HCT116 (cell line): ENCODE measurements at regions not wholly inside any gene's neighbourhood (a gene's known extent, or its start where the extent isn't known, plus 50 kb on each side); places are given as distances from the start of the nearest gene placed in this dataset.

ENCODE experiments used
- ATAC-seq: fragments of 200-7000 bp; cut with Tn5 transposase; 2 replicates; pipeline ENCODE4 v1.9.1; 2020; ENCODE audit warnings: mild to moderate bottlenecking, moderate library complexity
- BruUV-seq: library from RNA; stranded (reverse); fragments of 400-500 nt; replicated peaks from 2 replicates; lab custom pipeline; 2021; lab: Mats Ljungman, UMichigan
- CTCF ChIA-PET: fragments of 300-600 bp; sonication (Branson Sonifier 250); formaldehyde crosslinking; loops from one replicate; lab custom pipeline; 2021; ENCODE audit warnings: antibody characterized with exemption; lab: Charles Lee
- POLR2A ChIA-PET: fragments of 300-600, 350-600 bp; sonication (Branson Sonifier 250); formaldehyde crosslinking; loops from one replicate; lab custom pipeline; 2021; ENCODE audit warnings: antibody characterized with exemption; lab: Charles Lee
- RAD21 ChIA-PET, 2 experiments: fragments of 300-600 bp; sonication (Branson Sonifier 250); formaldehyde crosslinking; loops; one replicate each; lab custom pipeline; 2023; ENCODE audit warnings: low total read pairs in 2 of 2; ENCODE audit not compliant: uncharacterized antibody in 2 of 2, unreplicated experiment in 2 of 2, low non-redundant PET in 1 of 2; lab: Charles Lee
- DNase-seq: peaks from one replicate; pipeline ENCODE4 v3.0.0-alpha.2; 2010; ENCODE audit warnings: low read depth, low spot score
- H2AFZ ChIP-seq: fragments of 200-600 bp; shearing (Covaris generic), sonication (generic); 2 replicates; pipeline ENCODE4 v1.6.1; 2017; ENCODE audit warnings: low read depth, mixed run types, mixed read lengths, antibody characterized with exemption, low read length; ENCODE audit not compliant: poor library complexity, severe bottlenecking
- H3K27ac ChIP-seq: 2 replicates; pipeline ENCODE4 v1.5.1; 2012; ENCODE audit warnings: low read depth, low read length
- H3K27me3 ChIP-seq: fragments of 200-600 bp; sonication (generic); 2 replicates; pipeline ENCODE4 v1.6.1; 2016; ENCODE audit warnings: mixed run types, low read length, mixed read lengths; ENCODE audit not compliant: insufficient read depth
- H3K36me3 ChIP-seq, 2 experiments: fragments of 200-500 bp in 1 of 2; fragments of 200-600 bp in 1 of 2; sonication (Bioruptor generic) in 1 of 2; sonication (generic) in 1 of 2; 2 replicates each; pipeline versions ENCODE4 v1.5.1 to v1.6.1; 2014 to 2016; ENCODE audit warnings: low read length in 2 of 2, inconsistent platforms in 1 of 2, mixed read lengths in 1 of 2, mixed run types in 1 of 2; ENCODE audit not compliant: insufficient read depth in 2 of 2, control insufficient read depth in 1 of 2
- H3K4me1 ChIP-seq, 2 experiments: fragments of 200-600 bp in 1 of 2; sonication (generic) in 1 of 2; 2 replicates each; pipeline versions ENCODE4 v1.5.1 to v1.6.1; 2012 to 2017; ENCODE audit warnings: low read length in 2 of 2, inconsistent platforms in 1 of 2, mild to moderate bottlenecking in 1 of 2, mixed read lengths in 1 of 2, mixed run types in 1 of 2, moderate library complexity in 1 of 2; ENCODE audit not compliant: insufficient read depth in 2 of 2, control insufficient read depth in 1 of 2
- H3K4me2 ChIP-seq: fragments of 200-600 bp; sonication (generic); 2 replicates; pipeline ENCODE4 v1.6.1; 2017; ENCODE audit warnings: mixed run types, low read length, mixed read lengths
- H3K4me3 ChIP-seq, 2 experiments: fragments of 200-600 bp in 1 of 2; sonication (generic) in 1 of 2; replicated peaks in 1 of 2; 2 replicates each; pipeline ENCODE4 v1.5.1; 2011 to 2016; ENCODE audit warnings: low read length in 2 of 2, control low read depth in 1 of 2, low read depth in 1 of 2, mild to moderate bottlenecking in 1 of 2, mixed read lengths in 1 of 2, mixed run types in 1 of 2
- H3K79me2 ChIP-seq: fragments of 200-600 bp; sonication (generic); 2 replicates; pipeline ENCODE4 v1.6.1; 2017; ENCODE audit warnings: mild to moderate bottlenecking, mixed run types, low read length, moderate library complexity, mixed read lengths; ENCODE audit not compliant: insufficient read depth
- H3K9ac ChIP-seq: fragments of 200-600 bp; sonication (generic); 2 replicates; pipeline ENCODE4 v1.6.1; 2016; ENCODE audit warnings: low read length, mixed read lengths
- H3K9me2 ChIP-seq: fragments of 200-600 bp; sonication (generic), shearing (Covaris generic); 2 replicates; pipeline ENCODE4 v1.6.1; 2017; ENCODE audit warnings: mixed run types, mild to moderate bottlenecking, moderate library complexity; ENCODE audit not compliant: insufficient read depth
- H3K9me3 ChIP-seq, 2 experiments: fragments of 200-500 bp in 1 of 2; fragments of 200-600 bp in 1 of 2; sonication (Bioruptor generic) in 1 of 2; sonication (generic) in 1 of 2; 2 replicates each; pipeline ENCODE4 v1.6.1; 2014 to 2017; ENCODE audit warnings: low read length in 2 of 2, mixed read lengths in 2 of 2, inconsistent platforms in 1 of 2, low read depth in 1 of 2, mild to moderate bottlenecking in 1 of 2, mixed run types in 1 of 2, moderate library complexity in 1 of 2; ENCODE audit not compliant: control insufficient read depth in 1 of 2, insufficient read depth in 1 of 2
- H4K20me1 ChIP-seq: fragments of 200-600 bp; sonication (generic), shearing (Covaris generic); 2 replicates; pipeline ENCODE4 v1.6.1; 2017; ENCODE audit warnings: mixed run types, mild to moderate bottlenecking, moderate library complexity; ENCODE audit not compliant: insufficient read depth
- ATF3 ChIP-seq: IDR thresholded peaks from 2 replicates; pipeline ENCODE4 v1.6.1; 2012
- CTCF ChIP-seq, 3 experiments: fragments of 200-600 bp in 1 of 3; sonication (generic) in 1 of 3; IDR thresholded peaks in 2 of 3; conservative IDR thresholded peaks in 1 of 3; 2 replicates each; pipeline ENCODE4 v1.5.1; 2012 to 2017; ENCODE audit warnings: low read depth in 2 of 3, low read length in 2 of 3, antibody characterized with exemption in 1 of 3, borderline replicate concordance in 1 of 3, control low read depth in 1 of 3, mild to moderate bottlenecking in 1 of 3, mixed read lengths in 1 of 3, mixed run types in 1 of 3, moderate library complexity in 1 of 3; ENCODE audit not compliant: insufficient read depth in 1 of 3
- EGR1 ChIP-seq: IDR thresholded peaks from 2 replicates; pipeline ENCODE4 v1.6.1; 2012; ENCODE audit warnings: low read depth
- ELF1 ChIP-seq: IDR thresholded peaks from 2 replicates; pipeline ENCODE4 v1.6.1; 2012; ENCODE audit warnings: low read depth, borderline replicate concordance
- FOSL1 ChIP-seq: IDR thresholded peaks from 2 replicates; pipeline ENCODE4 v1.6.1; 2012; ENCODE audit warnings: low read depth
- MAX ChIP-seq: IDR thresholded peaks from 2 replicates; pipeline ENCODE4 v1.6.1; 2012
- POLR2A ChIP-seq: IDR thresholded peaks from 2 replicates; pipeline ENCODE4 v1.7.0; 2011; ENCODE audit warnings: borderline replicate concordance; ENCODE audit not compliant: insufficient read depth, insufficient read length; ENCODE audit errors: extremely low read depth
- RAD21 ChIP-seq: IDR thresholded peaks from 2 replicates; pipeline ENCODE4 v1.6.1; 2012; ENCODE audit warnings: low read depth, mild to moderate bottlenecking
- SP1 ChIP-seq: IDR thresholded peaks from 2 replicates; pipeline ENCODE4 v1.6.1; 2012; ENCODE audit warnings: low read depth
- SRF ChIP-seq: IDR thresholded peaks from 2 replicates; pipeline ENCODE4 v1.6.1; 2012; ENCODE audit warnings: low read depth
- ZFX ChIP-seq: fragments of 450-650 bp; IDR thresholded peaks from 2 replicates; pipeline ENCODE4 v1.6.1; 2017
- intact Hi-C: fragments of 100-400 bp; cut with micrococcal nuclease; formaldehyde crosslinking; loops from 2 replicates; pipeline ENCODE4 v1.10.0; 2022

- Histone ChIP-seq H3K27me3 (no peaks in the 10 kb centered on the region), H3K4me2 (no peak overlapping the region), H3K9me2 (no peaks in the 10 kb centered on the region), H3K79me2 (no peaks in the 10 kb centered on the region), H2AFZ (no peak overlapping the region), H4K20me1 (no peaks in the 10 kb centered on the region), H3K36me3 (no peaks in the 10 kb centered on the region), H3K27ac (no peak overlapping the region), H3K9ac (no peak overlapping the region), H3K4me3 (no peak overlapping the region), H3K9me3 (no peaks in the 10 kb centered on the region), H3K4me1 (no peaks in the 10 kb centered on the region)
- DNase-seq (no peak), ATAC-seq (no peak)
- ChIA-PET CTCF (no interaction called here), RAD21 (no interaction called here), POLR2A (no interaction called here)
- BruUV-seq: no TSS peak
- intact Hi-C loops: no loop called here
- TF ChIP-seq MAX (no peak), SP1 (no peak), ZFX (no peak), SRF (no peak)
Observed at GRCh38 chr9:88786291-88787079, 204.8 kb upstream of the S1PR3 start.

- BruUV-seq: no TSS peak
- Histone ChIP-seq H3K36me3 (no peaks in the 10 kb centered on the region), H3K9me2 (no peaks in the 10 kb centered on the region), H3K4me1 (no peaks in the 10 kb centered on the region), H3K27ac (no peak overlapping the region), H3K4me2 (no peak overlapping the region), H4K20me1 (no peaks in the 10 kb centered on the region), H2AFZ (no peak overlapping the region), H3K27me3 (no peaks in the 10 kb centered on the region), H3K79me2 (no peaks in the 10 kb centered on the region), H3K9ac (no peak overlapping the region), H3K9me3 (no peaks in the 10 kb centered on the region), H3K4me3 (no peak overlapping the region)
- ChIA-PET POLR2A (no interaction called here), RAD21 (no interaction called here), CTCF (no interaction called here)
- ATAC-seq (no peak), DNase-seq (no peak)
- intact Hi-C loops: loop anchor here (10.0 kb wide), 1 partner anchor 1115 kb away; no protein-coding TSS in a partner anchor
- TF ChIP-seq EGR1 (no peak), ATF3 (no peak), CTCF (IDR thresholded peaks at IDR 0.05 in 2 of 3, conservative IDR thresholded peaks at IDR 0.05 in 1 of 3; ENCODE audit: borderline replicate concordance in 1 of 3, insufficient read depth in 1 of 3, low read depth in 2 of 3, low read length in 2 of 3) (no peak), FOSL1 (no peak), RAD21 (no peak), POLR2A (no peak), SP1 (no peak), ELF1 (no peak)
Observed at GRCh38 chr9:88789785-88790184, 201.5 kb upstream of the S1PR3 start.
